ENCODE measurements at regions not wholly inside any gene's neighbourhood (a gene's known extent, or its start where the extent isn't known, plus 50 kb on each side); places are given as distances from the start of the nearest gene placed in this dataset.

DNA sequence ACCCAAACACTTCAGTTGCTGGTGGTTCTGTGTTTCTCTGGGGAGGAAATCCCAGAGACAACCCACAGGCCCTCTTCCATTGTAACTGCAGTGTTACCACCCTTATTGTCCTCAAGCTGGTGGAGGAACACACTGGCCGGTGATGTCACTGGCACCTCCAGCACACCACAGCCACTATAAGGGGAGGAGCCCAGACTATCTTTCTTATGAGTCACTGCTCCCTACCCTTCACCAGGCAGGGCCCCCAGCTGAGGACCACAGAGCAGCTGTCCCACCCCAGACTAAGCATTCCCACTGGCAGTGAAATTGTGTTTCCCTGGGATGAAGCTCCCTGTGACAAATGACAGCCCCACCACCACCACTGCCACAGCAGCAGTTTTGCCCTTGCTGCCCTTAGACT lies 171.8 kb upstream of the FGF16 start:
- TF ChIP-seq, protein P1, sequence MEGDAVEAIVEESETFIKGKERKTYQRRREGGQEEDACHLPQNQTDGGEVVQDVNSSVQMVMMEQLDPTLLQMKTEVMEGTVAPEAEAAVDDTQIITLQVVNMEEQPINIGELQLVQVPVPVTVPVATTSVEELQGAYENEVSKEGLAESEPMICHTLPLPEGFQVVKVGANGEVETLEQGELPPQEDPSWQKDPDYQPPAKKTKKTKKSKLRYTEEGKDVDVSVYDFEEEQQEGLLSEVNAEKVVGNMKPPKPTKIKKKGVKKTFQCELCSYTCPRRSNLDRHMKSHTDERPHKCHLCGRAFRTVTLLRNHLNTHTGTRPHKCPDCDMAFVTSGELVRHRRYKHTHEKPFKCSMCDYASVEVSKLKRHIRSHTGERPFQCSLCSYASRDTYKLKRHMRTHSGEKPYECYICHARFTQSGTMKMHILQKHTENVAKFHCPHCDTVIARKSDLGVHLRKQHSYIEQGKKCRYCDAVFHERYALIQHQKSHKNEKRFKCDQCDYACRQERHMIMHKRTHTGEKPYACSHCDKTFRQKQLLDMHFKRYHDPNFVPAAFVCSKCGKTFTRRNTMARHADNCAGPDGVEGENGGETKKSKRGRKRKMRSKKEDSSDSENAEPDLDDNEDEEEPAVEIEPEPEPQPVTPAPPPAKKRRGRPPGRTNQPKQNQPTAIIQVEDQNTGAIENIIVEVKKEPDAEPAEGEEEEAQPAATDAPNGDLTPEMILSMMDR (conservative IDR thresholded peaks at IDR 0.05 in 1 of 2, IDR thresholded peaks at IDR 0.05 in 1 of 2; ENCODE audit: low read depth in 1 of 2, low read length in 2 of 2), result no peak
- TF ChIP-seq EZH2 (IDR thresholded peaks at IDR 0.05; ENCODE audit: low read length, missing control alignments), result no peak

Measured in fibroblast of lung (primary cell).